ENCODE measurements at regions not wholly inside any gene's neighbourhood (a gene's known extent, or its start where the extent isn't known, plus 50 kb on each side); places are given as distances from the start of the nearest gene placed in this dataset.

- no peak for DNase-seq
Measured at GRCh38 chr9:11757408-11757807, 935.8 kb upstream of the TYRP1 start.

GRCh38 chr9:11758016-11758415 lies 935.2 kb upstream of the TYRP1 start:
- no peak for DNase-seq

- DNase-seq, result no peak
Measured at GRCh38 chr9:11779971-11780370, 913.2 kb upstream of the TYRP1 start.

- DNase-seq, result no peak
Measured at GRCh38 chr9:11792870-11793269, 900.3 kb upstream of the TYRP1 start.

GRCh38 chr9:11794984-11795383 lies 898.2 kb upstream of the TYRP1 start:
- DNase-seq, result no peak

- DNase-seq, result no peak
Measured at GRCh38 chr9:11805969-11806368, 887.2 kb upstream of the TYRP1 start.

- DNase-seq, result no peak
Measured at GRCh38 chr9:11821306-11821975, 871.7 kb upstream of the TYRP1 start.

- DNase-seq, result no peak
Measured at GRCh38 chr9:11828201-11828600, 865.0 kb upstream of the TYRP1 start.

- no peak for DNase-seq
Measured at GRCh38 chr9:11833056-11833455, 860.1 kb upstream of the TYRP1 start.

GRCh38 chr9:11868795-11869194 lies 824.4 kb upstream of the TYRP1 start:
- no peak for DNase-seq

- DNase-seq, result no peak
Measured at GRCh38 chr9:11871852-11872251, 821.3 kb upstream of the TYRP1 start.

- DNase-seq, result no peak
Measured at GRCh38 chr9:11872471-11872870, 820.7 kb upstream of the TYRP1 start.

- no peak for DNase-seq
Measured at GRCh38 chr9:11874414-11874813, 818.8 kb upstream of the TYRP1 start.

GRCh38 chr9:11892401-11892800 lies 800.8 kb upstream of the TYRP1 start:
- no peak for DNase-seq

- no peak for DNase-seq
Measured at GRCh38 chr9:11893331-11893730, 799.9 kb upstream of the TYRP1 start.

GRCh38 chr9:11894136-11894535 lies 799.0 kb upstream of the TYRP1 start:
- no peak for DNase-seq

- no peak for DNase-seq
Measured at GRCh38 chr9:11902610-11903009, 790.6 kb upstream of the TYRP1 start.

- no peak for DNase-seq
Measured at GRCh38 chr9:11915699-11916098, 777.5 kb upstream of the TYRP1 start.

- no peak for DNase-seq
Measured at GRCh38 chr9:11928871-11929321, 764.3 kb upstream of the TYRP1 start.

- no peak for DNase-seq
Measured at GRCh38 chr9:11931109-11931508, 762.1 kb upstream of the TYRP1 start.

- DNase-seq, result no peak
Measured at GRCh38 chr9:11931751-11932150, 761.4 kb upstream of the TYRP1 start.

GRCh38 chr9:11933926-11934325 lies 759.3 kb upstream of the TYRP1 start:
- no peak for DNase-seq

- DNase-seq, result no peak
Measured at GRCh38 chr9:11946531-11946930, 746.7 kb upstream of the TYRP1 start.

GRCh38 chr9:11962327-11962726 lies 730.9 kb upstream of the TYRP1 start:
- DNase-seq, result no peak

GRCh38 chr9:11966786-11967185 lies 726.4 kb upstream of the TYRP1 start:
- no peak for DNase-seq
